Stomach (tissue), 8 donors: ENCODE measurements at regions not wholly inside any gene's neighbourhood (a gene's known extent, or its start where the extent isn't known, plus 50 kb on each side); places are given as distances from the start of the nearest gene placed in this dataset.
"Not testable (repeated sequence)": the region's sequence is repeated elsewhere in the genome, so short reads cannot be mapped to it uniquely, and the experiment has no call there.

Source experiments
- DNase-seq, 2 donors: peaks; one replicate each; pipeline versions ENCODE4 v3.0.0 to v3.0.0-alpha.2; 2013 to 2019
- H3K27ac ChIP-seq, 5 donors: fragments of 200-600 bp in 4 of 5; sonication (generic) in 4 of 5; one replicate each; pipeline ENCODE4 v1.5.1; 2013 to 2019; ENCODE audit warnings: mild to moderate bottlenecking in 1 of 5, moderate library complexity in 1 of 5
- H3K27me3 ChIP-seq, 3 donors: fragments of 200-600 bp; sonication (generic); one replicate each; pipeline ENCODE4 v1.5.1; 2017 to 2019; ENCODE audit warnings: mixed run types in 1 of 3
- H3K36me3 ChIP-seq, 4 donors: fragments of 200-600 bp; sonication (generic); 1 replicate in 3 of 4; 2 replicates in 1 of 4; pipeline ENCODE4 v1.5.1; 2016 to 2019
- H3K4me1 ChIP-seq, 4 donors: fragments of 200-600 bp; sonication (generic); one replicate each; pipeline ENCODE4 v1.5.1; 2016 to 2019
- H3K4me3 ChIP-seq, 4 donors: fragments of 200-600 bp; sonication (generic) in 3 of 4; one replicate each; pipeline ENCODE4 v1.5.1; 2016 to 2019; ENCODE audit warnings: mild to moderate bottlenecking in 1 of 4
- H3K9me3 ChIP-seq, 4 donors: fragments of 200-600 bp; sonication (generic); one replicate each; pipeline ENCODE4 v1.5.1; 2016 to 2019
- CTCF ChIP-seq, 7 experiments: fragments of 450-650 bp in 4 of 7; fragments of 200-600 bp in 3 of 7; sonication (generic) in 3 of 7; IDR thresholded peaks; one replicate each; pipeline ENCODE4 v1.5.1; 2016 to 2019; ENCODE audit warnings: antibody characterized with exemption in 7 of 7, control low read depth in 2 of 7, mild to moderate bottlenecking in 1 of 7
- EP300 ChIP-seq: sonication (generic); formaldehyde crosslinking; IDR thresholded peaks from one replicate; pipeline ENCODE4 v1.6.1; 2017; ENCODE audit warnings: antibody characterized with exemption
- POLR2A ChIP-seq, 4 donors: fragments of 450-650 bp; IDR thresholded peaks; one replicate each; pipeline ENCODE4 v1.6.1; 2016; ENCODE audit warnings: antibody characterized with exemption in 4 of 4, control low read depth in 2 of 4, mild to moderate bottlenecking in 1 of 4, moderate library complexity in 1 of 4
- POLR2AphosphoS5 ChIP-seq, 3 donors: sonication (generic); formaldehyde crosslinking; IDR thresholded peaks; one replicate each; pipeline ENCODE4 v1.6.1; 2016; ENCODE audit warnings: antibody characterized with exemption in 3 of 3
- WGBS, 5 donors: extraction: QIAGEN DNeasy Blood & Tissue Kit in 3 of 5; methylation state at CpG; one replicate each; pipeline versions ENCODE4 v1.1.5 to v1.1.7; 2013 to 2018; 5-methylcytosine and 5-hydroxymethylcytosine counted together
- intact Hi-C: fragments of 100-400 bp; cut with DNase I; formaldehyde crosslinking; loops from one replicate; pipeline ENCODE4 v1.15.1; 2023; ENCODE audit warnings: low total_unique reads
- donor health status: healthy with polysubstance abuse.
- donor health status: Bipolar disorder and iron deficiency.
- donor health status: healthy.

DNA sequence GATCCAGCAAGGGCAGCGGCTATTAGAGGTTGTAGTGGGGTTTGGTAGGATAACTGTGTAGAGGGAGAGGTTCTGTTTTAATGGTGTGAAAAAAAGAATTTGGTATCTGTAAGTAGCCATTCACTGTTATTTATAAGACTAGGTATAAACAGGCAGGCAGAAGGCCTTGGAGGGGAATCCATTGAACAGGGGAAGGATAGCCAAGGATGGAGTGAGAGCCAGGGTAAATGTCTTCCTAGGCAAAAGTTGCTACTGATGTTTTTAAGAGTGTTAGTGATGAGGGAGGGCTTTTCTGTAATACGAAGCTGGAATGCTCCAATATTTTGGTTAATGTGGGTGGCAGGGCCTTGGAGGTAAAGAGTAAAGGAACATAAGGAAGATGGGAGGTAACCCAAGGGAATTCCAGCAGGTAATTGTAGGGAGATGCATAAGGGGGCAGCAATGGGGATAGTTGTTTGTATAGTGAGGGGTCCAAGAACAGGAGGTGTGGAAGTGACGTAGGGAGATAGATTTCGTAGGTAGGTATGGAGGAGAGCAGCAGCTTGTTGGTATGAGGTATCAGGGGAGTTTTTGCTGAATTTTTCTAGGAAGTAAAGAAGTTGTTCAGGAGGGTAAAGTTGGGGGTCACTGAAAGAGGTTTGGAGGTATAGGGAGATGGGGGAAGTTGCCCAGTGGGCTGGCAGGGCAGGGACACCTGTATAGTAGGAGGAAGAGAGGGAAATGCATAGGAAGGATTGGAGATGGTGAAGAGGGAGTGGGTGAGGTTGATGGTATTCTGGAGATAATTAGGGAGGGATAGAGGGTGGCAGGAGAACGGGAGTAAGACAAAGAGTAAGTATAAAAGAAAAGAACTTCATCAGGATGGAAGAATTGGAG, 752.4 kb upstream of the ADGRB3 start:
- H3K27me3 ChIP-seq: no peaks in the 10 kb centered on the region
- no peaks in the 10 kb centered on the region for H3K4me1 ChIP-seq
- no peaks in the 10 kb centered on the region for H3K36me3 ChIP-seq
- H3K9me3 ChIP-seq: peaks cover 0 to 28% (median 6%) of the 10 kb centered on the region in 4 donors
- WGBS, 5 donors: 78 to 84% (median 83%) methylated on average over 5 of the region's 5 CpGs
- TF ChIP-seq EP300: no peak
- no peak for DNase-seq
- intact Hi-C loops: no loop called here
- no peak overlapping the region for H3K27ac ChIP-seq
- no peak overlapping the region for H3K4me3 ChIP-seq

DNA sequence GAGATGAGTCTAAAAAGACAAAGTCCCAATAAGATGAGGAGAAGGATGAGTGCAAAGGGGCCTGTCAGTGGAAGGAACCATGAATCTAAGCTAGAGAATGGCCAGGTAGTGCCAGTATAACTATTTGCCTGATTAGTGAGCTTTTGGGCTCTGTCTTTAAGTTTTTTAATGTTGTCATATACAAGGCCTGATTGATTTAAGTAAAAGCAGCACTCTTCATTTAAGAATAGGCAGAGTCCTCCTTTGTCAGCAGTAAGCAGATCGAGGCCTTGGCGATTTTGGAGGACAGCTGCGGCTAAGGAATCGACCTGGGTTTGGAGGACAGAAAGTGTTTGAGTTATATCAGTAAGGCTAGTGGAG, 753.4 kb upstream of the ADGRB3 start:
- WGBS, 5 donors: 80 to 90% (median 87%) methylated on average over 4 of the region's 4 CpGs
- H3K4me1 ChIP-seq: no peaks in the 10 kb centered on the region
- H3K27me3 ChIP-seq: no peaks in the 10 kb centered on the region
- peaks cover 0 to 20% (median 4%) of the 10 kb centered on the region in 4 donors for H3K9me3 ChIP-seq
- no peak overlapping the region for H3K27ac ChIP-seq
- H3K36me3 ChIP-seq: no peaks in the 10 kb centered on the region
- no peak for DNase-seq
- intact Hi-C loops: no loop called here
- no peak overlapping the region for H3K4me3 ChIP-seq
- no peak for TF ChIP-seq EP300
- TF ChIP-seq CTCF (IDR thresholded peaks at IDR 0.05): no peak
- no peak for TF ChIP-seq POLR2A (IDR thresholded peaks at IDR 0.05)
- no peak for TF ChIP-seq POLR2AphosphoS5 (IDR thresholded peaks at IDR 0.05)

GRCh38 chr6:67880939-67881705, 754.0 kb upstream of the ADGRB3 start:
- TF ChIP-seq EP300 (no peak), POLR2A (IDR thresholded peaks at IDR 0.05) (no peak), POLR2AphosphoS5 (IDR thresholded peaks at IDR 0.05) (no peak), CTCF (IDR thresholded peaks at IDR 0.05) (no peak)
- intact Hi-C loops: no loop called here
- no peaks in the 10 kb centered on the region for H3K4me1 ChIP-seq
- 84 to 87% (median 85%) methylated on average over 16 of the region's 16 CpGs for WGBS, 5 donors
- peaks cover 0 to 20% (median 3%) of the 10 kb centered on the region in 4 donors for H3K9me3 ChIP-seq
- no peaks in the 10 kb centered on the region for H3K36me3 ChIP-seq
- no peak overlapping the region for H3K27ac ChIP-seq
- no peaks in the 10 kb centered on the region for H3K27me3 ChIP-seq
- DNase-seq: no peak
- H3K4me3 ChIP-seq: no peak overlapping the region

DNA sequence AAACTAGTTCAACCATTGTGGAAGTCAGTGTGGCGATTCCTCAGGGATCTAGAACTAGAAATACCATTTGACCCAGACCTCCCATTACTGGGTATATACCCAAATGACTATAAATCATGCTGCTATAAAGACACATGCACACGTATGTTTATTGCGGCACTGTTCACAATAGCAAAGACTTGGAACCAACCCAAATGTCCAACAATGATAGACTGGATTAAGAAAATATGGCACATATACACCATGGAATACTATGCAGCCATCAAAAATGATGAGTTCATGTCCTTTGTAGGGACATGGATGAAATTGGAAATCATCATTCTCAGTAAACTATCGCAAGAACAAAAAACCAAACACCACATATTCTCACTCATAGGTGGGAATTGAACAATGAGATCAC, 754.7 kb upstream of the ADGRB3 start:
- H3K27ac ChIP-seq, H3K4me1 ChIP-seq, H3K36me3 ChIP-seq, H3K4me3 ChIP-seq, H3K27me3 ChIP-seq, DNase-seq, intact Hi-C loops: not testable (repeated sequence)
- H3K9me3 ChIP-seq: peaks cover 0 to 16% (median 3%) of the 10 kb centered on the region in 4 donors
- WGBS, 5 donors: 78 to 86% (median 85%) methylated on average over 1 to 3 of the region's 4 CpGs; no CpG with 5 or more reads in 1 of the 5 donors

- 83 to 100% (median 90%) methylated on average over 1 of the region's 1 CpG for WGBS, 5 donors
- H3K36me3 ChIP-seq, DNase-seq, H3K4me3 ChIP-seq, H3K27me3 ChIP-seq, intact Hi-C loops, H3K4me1 ChIP-seq, H3K27ac ChIP-seq: not testable (repeated sequence)
- H3K9me3 ChIP-seq: peaks cover 0 to 14% (median 3%) of the 10 kb centered on the region in 4 donors
These were observed 755.2 kb upstream of the ADGRB3 start for GRCh38 chr6:67879928-67880327.

GRCh38 chr6:67879105-67879904, 755.8 kb upstream of the ADGRB3 start:
- H3K36me3 ChIP-seq, H3K27me3 ChIP-seq, H3K27ac ChIP-seq, H3K4me3 ChIP-seq, intact Hi-C loops, H3K4me1 ChIP-seq, DNase-seq: not testable (repeated sequence)
- 95 to 100% (median 98%) methylated on average over 1 of the region's 1 CpG for WGBS, 5 donors
- peaks cover 0 to 14% (median 3%) of the 10 kb centered on the region in 4 donors for H3K9me3 ChIP-seq

- 86 to 93% (median 89%) methylated on average over 7 of the region's 7 CpGs for WGBS, 5 donors
- DNase-seq, H3K4me1 ChIP-seq, H3K4me3 ChIP-seq, intact Hi-C loops, H3K36me3 ChIP-seq, H3K27ac ChIP-seq, H3K27me3 ChIP-seq: not testable (repeated sequence)
- peaks cover 0 to 14% (median 0%) of the 10 kb centered on the region in 4 donors for H3K9me3 ChIP-seq
These were observed 756.9 kb upstream of the ADGRB3 start for GRCh38 chr6:67878216-67878615.
